Left ventricle myocardium superior (tissue), 1 donor: ENCODE measurements at regions not wholly inside any gene's neighbourhood (a gene's known extent, or its start where the extent isn't known, plus 50 kb on each side); places are given as distances from the start of the nearest gene placed in this dataset.
A peak's percentile ranks its signal among the peaks of the same experiment; 100 is the strongest.

ENCODE experiments used
- ATAC-seq: fragments of 200-7000 bp; cut with Tn5 transposase; one replicate; pipeline ENCODE4 v1.9.1; 2020; ENCODE audit warnings: mild to moderate bottlenecking, moderate library complexity
- DNase-seq: peaks from one replicate; pipeline ENCODE4 v3.0.0-alpha.2; 2020
- intact Hi-C: fragments of 100-400 bp; cut with micrococcal nuclease; formaldehyde crosslinking; loops from one replicate; pipeline ENCODE4 v1.11.0; 2022
- donor health status: DM: no; HTN: yes; CAD: no; lungs with severe emphysema.

- no peak for ATAC-seq
- no peak for DNase-seq
- intact Hi-C loops: no loop called here
Measured at GRCh38 chr3:72601983-72602750, 246.1 kb downstream of the SHQ1 start.

- DNase-seq: no peak
- no peak for ATAC-seq
- intact Hi-C loops: no loop called here
Measured at GRCh38 chr3:72601060-72601459, 247.2 kb downstream of the SHQ1 start.

- intact Hi-C loops: no loop called here
- DNase-seq (no peak), ATAC-seq (no peak)
Measured at GRCh38 chr3:72597756-72598195, 250.5 kb downstream of the SHQ1 start.

- ATAC-seq (no peak), DNase-seq (no peak)
- intact Hi-C loops: no loop called here
Measured at GRCh38 chr3:72597043-72597442, 251.2 kb downstream of the SHQ1 start.

GRCh38 chr3:72595927-72596610 is 252.2 kb downstream of the SHQ1 start:
- no peak for ATAC-seq
- intact Hi-C loops: no loop called here
- no peak for DNase-seq

- ATAC-seq (no peak), DNase-seq (no peak)
- intact Hi-C loops: no loop called here
Measured at GRCh38 chr3:72595376-72595775, 252.9 kb downstream of the SHQ1 start.

GRCh38 chr3:72594615-72595215 is 253.5 kb downstream of the SHQ1 start:
- DNase-seq (no peak), ATAC-seq (no peak)
- intact Hi-C loops: no loop called here

GRCh38 chr3:72593881-72594397 is 254.3 kb downstream of the SHQ1 start:
- DNase-seq: no peak
- ATAC-seq: no peak
- intact Hi-C loops: no loop called here

GRCh38 chr3:72591522-72592421 is 256.5 kb downstream of the SHQ1 start:
- peak; percentile 55 for ATAC-seq
- peak; percentile 37 for DNase-seq
- intact Hi-C loops: no loop called here

- DNase-seq: no peak
- intact Hi-C loops: no loop called here
- ATAC-seq: no peak
Measured at GRCh38 chr3:72590732-72591221, 257.5 kb downstream of the SHQ1 start.

- ATAC-seq: no peak
- DNase-seq: no peak
Measured at GRCh38 chr3:72587282-72587681, 261.0 kb downstream of the SHQ1 start.

GRCh38 chr3:72586694-72587093 is 261.6 kb downstream of the SHQ1 start:
- DNase-seq: no peak
- no peak for ATAC-seq
- intact Hi-C loops: no loop called here

More at GRCh38 chr3:72587282-72587681, 261.0 kb downstream of the SHQ1 start:
- intact Hi-C loops: no loop called here

- intact Hi-C loops: no loop called here
- DNase-seq: no peak
- ATAC-seq: no peak
Measured at GRCh38 chr3:72585966-72586365, 262.3 kb downstream of the SHQ1 start.

- intact Hi-C loops: no loop called here
- ATAC-seq (no peak), DNase-seq (no peak)
Measured at GRCh38 chr3:72584262-72584661, 264.0 kb downstream of the SHQ1 start.

GRCh38 chr3:72582963-72583362 is 265.3 kb downstream of the SHQ1 start:
- DNase-seq (no peak), ATAC-seq (no peak)
- intact Hi-C loops: no loop called here

- DNase-seq (no peak), ATAC-seq (peak; percentile 60)
- intact Hi-C loops: no loop called here
Measured at GRCh38 chr3:72582211-72582878, 265.9 kb downstream of the SHQ1 start.

GRCh38 chr3:72580900-72581299 is 267.3 kb downstream of the SHQ1 start:
- intact Hi-C loops: no loop called here
- DNase-seq: no peak
- no peak for ATAC-seq

GRCh38 chr3:72580246-72580756 is 267.9 kb downstream of the SHQ1 start:
- DNase-seq (no peak), ATAC-seq (no peak)
- intact Hi-C loops: no loop called here
